Type B pancreatic cell (in vitro differentiated cells): ENCODE measurements at regions not wholly inside any gene's neighbourhood (a gene's known extent, or its start where the extent isn't known, plus 50 kb on each side); places are given as distances from the start of the nearest gene placed in this dataset.

ENCODE experiments used
- DNase-seq: peaks from one replicate; pipeline ENCODE4 v3.0.0; 2021; ENCODE audit warnings: mixed read lengths; ENCODE audit not compliant: unreplicated experiment; ENCODE audit errors: extremely low spot score
- H3K27ac Mint-ChIP-seq: 2 replicates; pipeline ENCODE4 v1.8.0; 2021; ENCODE audit warnings: mild to moderate bottlenecking, mixed read lengths
- H3K27me3 Mint-ChIP-seq: 2 replicates; pipeline ENCODE4 v1.8.0; 2021; ENCODE audit warnings: mixed read lengths
- H3K36me3 Mint-ChIP-seq: 2 replicates; pipeline ENCODE4 v1.8.0; 2021; ENCODE audit warnings: mixed read lengths
- H3K4me1 Mint-ChIP-seq: one replicate; pipeline ENCODE4 v1.8.0; 2021; ENCODE audit warnings: mixed read lengths; ENCODE audit not compliant: unreplicated experiment
- H3K4me3 Mint-ChIP-seq: 2 replicates; pipeline ENCODE4 v1.8.0; 2021; ENCODE audit warnings: mild to moderate bottlenecking, mixed read lengths
- H3K9me3 Mint-ChIP-seq: 2 replicates; pipeline ENCODE4 v1.8.0; 2021; ENCODE audit warnings: mixed read lengths
- CTCF ChIP-seq: fragments of 200-600 bp; sonication (generic); conservative IDR thresholded peaks from 2 replicates; pipeline ENCODE4 v1.5.0; 2021; ENCODE audit warnings: antibody characterized with exemption, mild to moderate bottlenecking

- Mint-ChIP-seq H3K27me3 (no peaks in the 10 kb centered on the region), H3K4me1 (no peaks in the 10 kb centered on the region), H3K27ac (no peak overlapping the region), H3K4me3 (no peak overlapping the region), H3K36me3 (no peaks in the 10 kb centered on the region), H3K9me3 (no peaks in the 10 kb centered on the region)
- no peak for DNase-seq
- TF ChIP-seq CTCF, result no peak
These were observed 1255.2 kb downstream of the EFNA5 start for GRCh38 chr5:106415541-106415940.

- no peak for DNase-seq
- Mint-ChIP-seq H3K27me3 (no peaks in the 10 kb centered on the region), H3K36me3 (no peaks in the 10 kb centered on the region), H3K4me3 (no peak overlapping the region), H3K4me1 (no peaks in the 10 kb centered on the region), H3K9me3 (no peaks in the 10 kb centered on the region), H3K27ac (no peak overlapping the region)
- TF ChIP-seq CTCF, result no peak
These were observed 1256.4 kb downstream of the EFNA5 start for GRCh38 chr5:106414342-106414741.

- TF ChIP-seq CTCF, result no peak
- DNase-seq, result no peak
- Mint-ChIP-seq H3K4me1 (no peaks in the 10 kb centered on the region), H3K4me3 (no peak overlapping the region), H3K27ac (no peak overlapping the region), H3K36me3 (no peaks in the 10 kb centered on the region), H3K9me3 (no peaks in the 10 kb centered on the region), H3K27me3 (no peaks in the 10 kb centered on the region)
These were observed 1258.1 kb downstream of the EFNA5 start for GRCh38 chr5:106412606-106413005.

GRCh38 chr5:106408570-106408969, 1262.2 kb downstream of the EFNA5 start:
- Mint-ChIP-seq H3K4me1 (no peaks in the 10 kb centered on the region), H3K4me3 (no peak overlapping the region), H3K27ac (no peak overlapping the region), H3K27me3 (no peaks in the 10 kb centered on the region), H3K9me3 (no peaks in the 10 kb centered on the region), H3K36me3 (no peaks in the 10 kb centered on the region)
- no peak for DNase-seq
- TF ChIP-seq CTCF, result no peak

- no peaks in the 10 kb centered on the region for H3K27me3 Mint-ChIP-seq
- H3K27ac Mint-ChIP-seq, result no peak overlapping the region
- H3K4me1 Mint-ChIP-seq, result no peaks in the 10 kb centered on the region
- DNase-seq, result no peak
- TF ChIP-seq CTCF, result no peak
- H3K4me3 Mint-ChIP-seq, result no peak overlapping the region
- no peaks in the 10 kb centered on the region for H3K36me3 Mint-ChIP-seq
- no peaks in the 10 kb centered on the region for H3K9me3 Mint-ChIP-seq
These were observed 1262.6 kb downstream of the EFNA5 start for GRCh38 chr5:106408141-106408540.

- H3K27me3 Mint-ChIP-seq, result no peaks in the 10 kb centered on the region
- no peaks in the 10 kb centered on the region for H3K9me3 Mint-ChIP-seq
- no peaks in the 10 kb centered on the region for H3K4me1 Mint-ChIP-seq
- no peak overlapping the region for H3K4me3 Mint-ChIP-seq
- H3K27ac Mint-ChIP-seq, result no peak overlapping the region
- no peaks in the 10 kb centered on the region for H3K36me3 Mint-ChIP-seq
- TF ChIP-seq CTCF, result no peak
- no peak for DNase-seq
These were observed 1269.2 kb downstream of the EFNA5 start for GRCh38 chr5:106401561-106401960.
